DLD1 (cell line): ENCODE measurements at regions not wholly inside any gene's neighbourhood (a gene's known extent, or its start where the extent isn't known, plus 50 kb on each side); places are given as distances from the start of the nearest gene placed in this dataset.

Experiments
- in situ Hi-C: cut with HindIII; loops from 2 replicates; pipeline ENCODE4 v1.10.0; 2017; ENCODE audit warnings: low sequenced_read_pairs

DNA sequence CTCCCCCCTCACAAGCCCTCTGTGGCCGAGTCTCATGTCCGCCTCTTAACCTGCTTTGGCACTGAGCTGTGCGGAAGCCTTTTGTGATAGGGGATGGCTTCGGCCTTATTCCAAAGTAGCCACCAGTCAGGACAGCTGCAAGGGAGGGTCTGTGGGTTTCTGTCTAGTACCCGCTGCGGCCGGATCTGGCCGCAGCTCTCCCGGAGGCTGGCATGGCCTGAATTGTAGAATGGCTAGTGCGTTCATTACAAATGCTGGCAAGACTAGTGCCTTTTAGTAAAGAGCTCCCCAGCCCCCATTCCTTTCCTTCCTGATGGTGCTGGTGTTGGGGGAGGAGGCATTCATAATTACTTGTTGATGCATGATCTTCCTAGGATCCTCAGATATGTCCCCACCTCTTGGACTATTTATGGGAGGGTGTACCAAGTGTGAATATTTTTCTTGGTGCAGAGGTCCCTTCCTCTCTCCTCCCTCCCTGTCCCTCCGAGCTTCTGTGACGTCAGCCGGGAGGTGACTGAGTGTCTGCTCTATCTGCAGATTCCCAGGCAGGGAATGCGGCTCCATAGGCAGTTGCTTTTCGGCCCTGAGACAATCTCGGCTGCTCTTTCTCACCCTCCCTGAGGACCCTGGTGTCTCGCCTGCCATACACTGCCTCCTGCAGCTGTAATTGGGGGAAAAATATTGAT lies 108.7 kb upstream of the E2F8 start:
- in situ Hi-C loops, result no loop called here

DNA sequence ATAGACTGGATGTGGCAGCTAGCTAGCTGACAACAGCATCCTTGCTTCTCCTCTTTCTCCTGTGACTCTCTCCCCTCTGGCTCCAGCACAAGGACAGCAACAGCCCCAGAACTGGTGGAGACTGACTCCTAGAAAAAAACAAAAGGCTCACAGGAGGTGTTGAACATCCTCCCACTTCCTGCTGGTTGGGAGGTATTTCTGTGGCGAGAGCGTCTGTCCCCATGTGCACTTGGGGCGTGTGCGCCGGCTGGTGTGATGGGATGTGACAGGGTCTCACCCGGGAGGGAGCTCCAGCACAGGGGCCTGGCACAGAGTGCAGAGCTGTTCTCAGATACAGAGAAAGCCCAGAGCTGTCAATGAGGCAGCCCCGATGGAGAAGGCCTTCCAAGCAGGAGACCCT lies 107.2 kb upstream of the E2F8 start:
- in situ Hi-C loops, result no loop called here

DNA sequence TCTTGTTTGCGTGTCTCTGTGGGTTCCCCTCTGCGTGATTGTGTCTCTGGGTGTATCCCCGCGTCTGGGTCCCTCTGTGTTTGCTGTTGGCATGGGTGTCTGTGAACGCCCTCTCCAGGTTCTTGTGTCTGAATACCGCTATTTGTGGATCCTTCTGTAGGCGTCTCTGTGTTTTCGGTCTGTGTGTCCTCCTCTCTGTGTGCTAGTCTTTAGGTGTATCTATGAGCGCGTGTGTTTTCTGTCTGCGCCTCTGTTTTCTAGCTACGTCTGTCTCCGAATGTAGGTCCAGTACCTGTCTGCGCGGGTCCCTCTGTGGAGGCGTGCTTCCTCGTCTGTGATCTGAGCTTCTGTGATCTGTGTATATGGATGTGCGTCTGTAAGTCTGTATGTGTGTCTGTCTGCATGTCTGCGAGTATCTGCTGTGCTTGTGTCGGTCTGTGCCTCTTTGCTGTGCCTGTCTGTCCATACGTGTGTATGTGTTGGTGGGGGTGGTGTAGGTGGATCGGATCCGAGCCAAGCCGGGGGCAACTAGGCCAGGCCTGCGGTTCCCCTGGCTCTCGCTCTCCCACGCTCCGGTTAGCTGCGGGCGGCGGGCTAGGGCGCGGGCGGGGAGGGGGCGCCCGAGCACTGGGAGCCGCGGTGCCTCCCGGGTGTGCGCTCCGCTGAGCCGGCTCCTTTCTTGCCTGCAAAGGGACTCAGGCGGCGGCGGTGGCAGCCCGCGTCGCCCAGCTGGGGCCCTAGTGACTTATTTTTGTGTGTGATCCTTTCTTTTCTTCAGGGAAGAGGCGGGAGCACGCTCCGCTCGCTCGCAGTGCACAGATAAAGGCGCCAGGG lies 105.3 kb upstream of the E2F8 start:
- in situ Hi-C loops, result no loop called here

DNA sequence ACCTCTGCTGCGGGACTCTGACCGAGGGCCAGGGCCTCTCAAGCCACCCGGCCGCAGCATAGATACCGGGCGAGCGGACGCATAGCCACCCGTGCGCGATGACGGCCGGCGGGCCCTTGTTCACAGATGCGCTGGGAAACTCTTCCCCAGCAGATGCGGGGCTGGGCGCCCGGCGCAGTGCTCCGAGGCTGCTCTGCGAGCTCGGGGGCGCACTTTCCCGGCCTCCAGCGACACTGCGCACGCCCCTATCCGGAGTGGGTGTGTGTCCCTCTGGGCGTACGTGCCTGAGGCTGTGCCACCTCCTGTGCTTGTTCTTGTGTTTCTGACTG lies 104.7 kb upstream of the E2F8 start:
- in situ Hi-C loops, result no loop called here

DNA sequence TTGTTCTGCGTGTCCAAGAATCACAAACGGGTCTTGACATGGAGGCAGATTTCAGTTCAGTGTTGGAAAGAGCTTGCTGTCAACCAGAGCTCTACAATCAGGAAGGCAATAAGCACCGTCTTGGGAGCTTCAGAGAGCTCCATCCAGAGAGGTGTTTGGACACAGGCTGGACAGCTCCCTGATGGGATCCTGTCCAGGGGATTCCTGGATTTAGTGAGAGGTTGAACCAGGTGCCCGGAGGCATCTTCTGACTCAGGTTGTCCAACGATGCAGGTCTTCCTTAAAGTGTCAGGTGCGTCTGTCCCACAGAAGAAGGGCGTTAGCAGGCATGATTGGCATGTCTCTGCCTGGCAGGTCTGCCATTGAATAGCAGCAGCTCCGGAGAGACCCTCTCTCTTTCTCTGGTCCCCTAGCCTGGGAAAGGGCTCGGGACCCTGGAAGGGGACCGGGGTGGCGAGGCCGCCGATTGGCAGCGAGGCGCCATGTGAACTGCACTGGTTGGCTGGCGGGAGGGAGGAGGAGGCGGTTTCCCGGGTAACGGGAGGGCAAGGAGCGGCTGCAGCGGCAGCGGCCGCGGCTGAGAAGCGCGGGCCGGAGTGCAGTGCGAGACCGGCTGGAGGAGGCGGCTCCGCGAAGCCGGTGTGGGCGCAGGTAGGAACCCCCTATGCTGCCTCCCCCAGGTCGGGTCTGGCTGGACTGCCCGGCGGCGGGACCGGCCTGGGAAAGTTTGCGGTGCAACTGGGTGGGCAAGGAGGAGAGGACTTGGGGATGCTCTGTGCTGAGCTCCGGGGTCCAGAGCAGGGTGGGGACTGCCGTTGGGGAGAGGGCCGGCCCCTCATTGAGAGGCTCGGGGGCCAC lies 104.1 kb upstream of the E2F8 start:
- in situ Hi-C loops, result no loop called here

DNA sequence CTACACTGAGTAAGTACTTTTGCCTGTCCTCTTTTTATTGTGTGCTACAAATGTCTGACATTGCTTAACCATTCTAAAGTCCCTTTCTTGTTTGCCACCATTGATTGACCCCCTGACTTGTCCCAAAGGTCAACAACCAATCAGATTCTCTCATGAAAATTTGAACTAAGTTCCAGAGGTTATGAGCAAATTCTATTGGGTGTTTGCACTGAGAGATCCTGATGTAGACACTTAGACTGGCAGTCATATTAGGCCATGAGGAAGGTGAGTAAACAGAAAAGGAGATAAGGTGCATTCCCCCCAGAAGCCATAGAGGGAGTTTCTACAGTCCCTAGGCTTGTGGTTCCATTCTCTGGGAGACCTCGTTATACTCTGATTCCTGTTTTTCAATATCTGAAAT lies 101.3 kb upstream of the E2F8 start:
- in situ Hi-C loops, result no loop called here

DNA sequence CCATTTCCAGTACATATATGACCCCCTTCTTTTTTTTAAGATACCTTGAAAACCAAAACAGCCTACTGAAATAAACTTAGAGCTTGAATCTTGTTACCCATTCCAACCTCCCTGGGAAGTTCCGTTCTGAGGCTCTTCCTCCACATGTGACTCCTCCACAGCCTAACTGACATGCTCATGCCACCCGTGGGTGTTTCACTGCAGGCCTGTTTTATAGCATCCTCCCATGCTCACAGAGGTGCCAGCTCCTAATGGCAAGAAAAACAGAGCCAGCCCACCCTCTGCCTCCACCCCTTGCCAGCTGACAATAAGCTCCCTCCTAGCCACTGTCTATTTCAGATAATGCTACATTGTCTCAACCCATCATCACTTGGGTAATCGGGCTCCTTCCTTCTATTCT lies 97.6 kb upstream of the E2F8 start:
- in situ Hi-C loops, result no loop called here

DNA sequence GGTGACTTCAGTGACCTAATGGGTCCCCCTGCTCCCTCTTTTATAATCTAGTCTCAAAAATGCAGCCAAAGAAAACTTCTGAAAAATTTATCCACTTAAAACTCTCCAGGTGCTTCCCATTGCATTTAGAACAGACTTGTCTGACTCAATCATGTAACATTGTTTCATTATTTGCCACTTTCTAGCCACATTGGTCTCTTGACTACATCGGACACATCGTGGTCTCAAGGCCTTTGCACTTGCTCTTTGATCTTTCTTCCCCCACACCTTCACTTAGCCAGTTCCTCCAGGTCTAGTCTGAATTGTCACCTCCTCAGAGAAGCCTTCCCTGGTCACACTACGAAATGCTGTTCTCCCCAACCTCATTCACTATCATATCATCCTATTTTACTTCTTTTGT lies 97.0 kb upstream of the E2F8 start:
- in situ Hi-C loops, result no loop called here

DNA sequence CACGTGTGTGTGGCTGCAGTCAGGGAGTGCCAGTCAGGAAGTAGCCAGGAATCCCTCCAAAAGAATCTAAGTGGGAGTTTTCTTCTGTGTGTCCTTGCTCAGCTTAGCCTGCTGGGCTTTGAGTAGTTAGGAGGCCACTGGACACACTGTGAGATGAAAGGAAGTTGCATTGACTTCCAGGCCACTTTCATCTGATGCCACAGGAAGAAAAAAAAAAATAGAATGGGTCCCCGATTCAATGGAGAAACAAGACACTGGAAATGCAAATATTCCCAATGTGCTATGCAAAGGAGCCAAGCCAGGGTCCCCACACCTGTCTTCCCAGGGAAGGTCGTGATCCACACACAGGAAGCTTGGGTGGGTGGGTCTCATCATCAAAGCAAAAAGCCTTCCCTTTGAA lies 95.6 kb upstream of the E2F8 start:
- in situ Hi-C loops, result no loop called here

DNA sequence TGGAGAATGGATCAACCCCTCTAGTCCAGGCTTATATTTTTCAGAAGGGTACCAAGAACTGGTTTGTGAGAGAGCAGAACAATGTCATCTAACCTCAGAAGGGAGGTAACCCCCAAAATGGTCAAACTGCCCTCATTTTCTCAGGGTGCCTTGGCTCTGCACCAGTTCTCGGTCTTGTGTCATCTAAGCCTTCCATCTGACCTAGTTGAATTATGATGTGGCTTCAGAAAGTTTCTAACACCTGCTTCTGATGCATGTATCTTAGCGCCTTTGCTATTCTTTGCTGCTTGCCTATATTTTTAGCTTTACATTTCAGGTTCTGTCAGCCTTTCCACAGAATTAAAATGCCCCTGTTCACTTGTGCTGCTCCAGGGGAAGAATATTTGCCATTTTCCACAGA lies 91.7 kb upstream of the E2F8 start:
- in situ Hi-C loops, result no loop called here

DNA sequence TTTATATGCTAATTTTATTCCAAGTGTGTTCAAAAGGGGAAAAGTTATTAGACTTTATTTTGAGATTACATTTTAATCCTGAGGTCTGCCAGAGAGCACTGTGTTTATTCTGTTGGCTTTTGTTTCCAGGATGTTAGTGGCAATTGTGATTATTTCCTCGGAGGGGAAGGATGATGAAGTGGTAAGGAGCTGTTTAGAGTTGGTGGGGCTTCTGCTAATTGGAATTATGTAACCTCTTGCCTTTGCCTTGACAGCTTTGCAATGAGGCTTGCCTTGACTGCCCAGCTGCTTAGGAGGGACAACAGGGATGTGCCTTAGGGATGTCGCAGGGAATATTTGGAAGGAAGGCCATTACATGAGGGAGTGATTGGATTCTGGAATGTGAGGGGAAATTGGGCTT lies 89.7 kb upstream of the E2F8 start:
- in situ Hi-C loops, result no loop called here

DNA sequence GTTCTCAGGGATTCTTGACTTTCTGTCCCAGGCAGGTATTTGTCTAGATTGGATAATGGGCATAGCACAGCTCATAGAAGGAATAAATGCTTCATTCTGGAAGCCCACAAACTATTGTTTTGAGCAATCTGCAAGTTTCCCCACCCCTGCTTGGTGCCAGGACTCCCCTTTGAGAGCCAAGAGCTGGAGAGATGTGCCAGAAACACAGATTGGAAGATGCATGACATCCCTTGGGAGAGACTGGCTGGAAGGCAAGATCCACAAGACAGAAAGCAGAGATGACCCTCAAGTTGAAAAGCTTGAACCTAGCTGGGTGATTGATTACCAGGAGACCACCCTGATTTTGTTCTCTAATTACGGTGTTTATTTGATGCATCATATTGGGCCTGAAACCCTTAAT lies 89.2 kb upstream of the E2F8 start:
- in situ Hi-C loops, result no loop called here

DNA sequence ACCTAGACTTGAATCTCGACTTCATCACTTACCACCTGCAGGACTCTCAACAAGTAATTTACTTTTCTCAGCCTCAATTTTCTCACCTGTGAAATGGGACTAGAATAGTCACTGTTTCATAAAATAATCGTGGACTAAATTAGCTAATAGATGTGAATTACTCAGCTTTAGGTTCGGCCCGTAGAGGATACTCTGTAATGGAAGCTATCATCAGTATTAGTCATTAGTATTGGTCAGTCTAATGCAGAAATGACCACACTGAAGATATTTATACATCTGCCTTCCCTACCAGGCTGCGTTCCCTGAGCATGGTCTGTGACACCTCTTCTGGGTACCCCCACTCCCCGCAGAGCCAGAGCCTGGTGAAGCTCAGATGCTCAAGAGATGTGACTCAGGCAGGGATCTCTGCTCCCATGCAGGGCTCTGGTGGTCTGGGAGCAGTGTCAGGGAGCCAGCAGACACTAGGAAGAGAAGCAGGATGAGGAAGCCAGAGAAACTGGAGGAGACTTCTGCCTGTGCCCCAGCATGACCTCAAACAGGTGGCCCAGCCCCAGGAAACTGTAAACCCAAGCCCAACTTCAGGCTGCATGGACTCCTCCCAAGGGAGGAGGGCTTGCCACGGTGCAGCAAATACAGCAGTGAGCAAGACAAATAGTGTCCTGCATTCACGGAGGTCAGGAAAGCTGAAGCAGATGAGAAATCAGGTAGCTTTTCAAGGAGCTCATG lies 88.0 kb upstream of the E2F8 start:
- in situ Hi-C loops, result no loop called here

DNA sequence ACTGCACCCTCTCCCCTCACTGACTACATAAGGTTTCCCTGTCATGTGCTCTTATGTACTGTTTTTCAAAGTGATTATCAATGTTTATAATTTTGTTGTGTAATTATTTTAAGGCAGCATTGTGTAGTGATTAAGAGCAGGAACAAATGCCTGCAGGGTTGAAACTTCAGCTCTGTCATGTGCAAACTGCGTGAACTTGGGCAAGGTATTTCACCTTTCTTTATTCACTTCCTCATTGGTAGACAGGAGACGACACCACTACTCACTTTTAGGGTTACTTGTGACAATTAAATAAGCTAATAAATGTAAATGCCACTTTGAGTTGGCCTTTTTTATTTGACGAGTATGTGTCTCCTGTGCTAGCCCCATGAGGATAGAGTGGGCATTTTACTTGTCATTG lies 86.5 kb upstream of the E2F8 start:
- in situ Hi-C loops, result no loop called here

DNA sequence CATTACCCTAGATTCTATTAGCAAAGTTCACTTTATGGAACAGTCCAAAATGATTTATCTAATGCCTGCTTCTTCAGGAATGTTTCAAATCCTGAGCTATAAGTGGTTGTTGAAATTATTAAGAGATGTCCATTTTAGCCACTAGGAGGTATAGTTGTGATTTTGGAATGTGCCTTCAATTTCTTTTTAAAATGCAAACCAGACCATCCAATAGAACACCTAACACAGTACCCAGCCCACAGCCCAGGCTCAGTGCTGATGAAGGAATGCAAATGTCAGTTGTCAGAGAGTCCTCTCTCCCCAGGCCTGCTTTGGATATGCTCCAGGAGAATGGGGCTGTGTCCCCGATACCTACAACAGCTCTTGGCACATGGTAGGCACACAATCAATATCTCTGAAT lies 85.8 kb upstream of the E2F8 start:
- in situ Hi-C loops, result no loop called here

DNA sequence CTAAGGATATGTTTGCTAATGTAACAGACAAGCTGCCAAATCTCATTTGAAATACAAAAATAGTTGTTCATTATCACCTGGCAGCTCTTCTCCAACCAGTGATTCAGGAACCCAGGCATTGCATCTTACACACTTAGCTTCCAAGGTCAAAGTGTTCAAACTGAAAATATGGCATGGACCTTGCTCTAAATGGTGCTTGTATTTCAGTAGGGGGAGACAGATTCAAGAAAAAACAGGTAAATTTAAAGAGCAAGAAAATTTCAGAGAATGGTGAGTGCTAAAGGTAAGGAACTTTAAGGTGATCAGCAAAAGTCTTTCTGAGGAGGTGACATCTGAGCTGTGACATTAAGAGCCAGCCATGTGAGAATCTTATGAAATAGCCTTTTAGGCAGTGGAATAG lies 82.8 kb upstream of the E2F8 start:
- in situ Hi-C loops, result no loop called here

DNA sequence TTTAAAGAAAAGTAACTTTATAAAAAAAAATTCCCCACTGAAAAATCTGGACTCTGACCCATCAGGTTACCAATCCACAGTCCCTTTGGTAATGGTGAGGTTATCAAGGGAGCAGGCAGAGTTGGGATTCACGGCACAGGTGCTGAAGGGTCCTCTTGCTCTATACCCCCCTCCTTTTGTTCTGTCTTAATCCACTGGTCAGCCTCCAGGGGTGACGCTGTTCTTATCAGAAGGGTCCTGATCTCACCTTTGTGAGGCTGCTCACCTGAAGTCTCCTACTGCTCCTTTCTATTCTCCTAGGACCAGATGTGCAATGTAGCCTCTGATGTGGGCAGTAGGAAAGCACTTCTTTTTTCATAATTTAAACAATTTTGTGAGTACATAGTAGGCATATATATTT lies 80.6 kb upstream of the E2F8 start:
- in situ Hi-C loops, result no loop called here

DNA sequence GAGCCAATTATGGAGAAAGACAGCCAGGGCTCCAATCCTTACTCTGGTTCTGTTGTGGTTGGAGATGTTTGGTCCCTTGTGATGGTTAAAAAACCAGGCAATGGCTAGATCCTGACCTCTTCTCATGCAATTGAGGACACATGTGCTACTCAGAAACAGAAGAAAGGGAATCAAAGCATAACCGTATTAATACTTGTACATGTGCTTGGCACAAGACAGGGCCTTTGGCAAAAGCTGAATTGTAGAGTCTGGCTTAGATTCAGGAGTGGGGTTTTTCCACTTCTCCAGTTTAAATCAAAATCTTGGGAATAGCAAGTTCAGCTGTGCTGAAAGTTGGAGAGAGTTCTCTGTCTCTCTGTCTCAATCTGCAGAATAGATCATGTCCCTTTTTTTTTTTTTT lies 80.1 kb upstream of the E2F8 start:
- in situ Hi-C loops, result no loop called here

DNA sequence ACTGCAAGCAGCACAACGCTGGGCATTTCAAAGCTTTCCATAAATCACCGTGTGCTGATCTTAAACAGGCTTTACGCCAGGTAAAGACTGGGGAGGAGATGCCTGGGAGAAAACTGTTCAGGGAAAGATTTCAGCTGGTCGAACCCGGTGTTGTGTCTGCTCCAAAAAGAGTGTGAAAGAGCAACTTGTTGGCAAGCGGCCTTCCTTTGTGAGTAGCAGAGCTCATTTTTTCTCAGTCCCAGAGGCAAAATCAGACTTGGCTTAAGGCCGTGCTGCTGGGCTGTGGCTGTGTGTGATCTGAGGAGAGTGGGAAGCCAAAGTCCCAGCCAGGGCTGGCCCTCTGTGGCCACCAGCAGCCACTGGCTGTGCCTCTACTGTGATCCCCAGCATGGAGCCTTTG lies 75.7 kb upstream of the E2F8 start:
- in situ Hi-C loops, result no loop called here

DNA sequence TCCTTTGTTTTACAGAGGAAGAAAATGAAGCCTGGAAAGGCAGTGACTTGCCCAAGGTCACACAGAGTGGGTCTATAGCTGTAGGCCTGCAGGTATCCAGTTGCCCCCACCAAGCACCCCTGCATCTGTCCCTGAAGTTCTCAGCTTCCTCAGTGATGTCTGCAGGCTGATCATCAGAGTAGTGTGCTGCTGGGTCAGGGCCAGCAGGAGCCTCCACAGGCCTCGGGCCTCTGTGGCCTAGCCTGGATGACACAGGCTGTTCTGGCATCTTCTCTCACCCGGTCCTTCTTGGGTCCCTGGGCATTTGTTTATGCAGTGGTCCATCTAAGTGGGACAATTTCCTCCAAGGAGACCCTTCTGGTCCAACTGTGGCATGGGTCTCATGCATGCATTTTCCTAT lies 74.8 kb upstream of the E2F8 start:
- in situ Hi-C loops, result no loop called here

DNA sequence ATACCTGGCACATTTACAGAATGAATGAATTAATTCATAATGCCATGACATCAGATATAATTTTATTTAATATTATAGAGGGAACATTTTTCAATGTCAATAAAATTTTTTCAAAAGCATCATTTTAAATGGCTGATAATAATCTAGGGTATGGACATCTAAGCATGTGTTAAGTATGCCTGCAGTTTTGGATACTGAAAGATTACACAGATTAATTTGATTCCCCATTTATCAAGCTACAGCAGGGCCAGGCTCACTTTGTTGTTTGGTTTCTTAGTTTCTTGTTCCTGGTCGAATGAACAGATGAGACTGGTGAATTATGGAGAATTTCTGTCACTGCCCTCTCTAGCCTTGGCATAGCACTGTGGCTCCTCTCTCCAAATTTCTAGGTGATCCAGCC lies 72.4 kb upstream of the E2F8 start:
- in situ Hi-C loops, result no loop called here
